Stimulated activated CD4-positive, alpha-beta T cell treated with anti-CD3 and anti-CD28 coated beads, Interleukin-4, amount 100 ng/mL, for 48 hours (primary cell): ENCODE measurements at regions not wholly inside any gene's neighbourhood (a gene's known extent, or its start where the extent isn't known, plus 50 kb on each side); places are given as distances from the start of the nearest gene placed in this dataset.
A peak's percentile ranks its signal among the peaks of the same experiment; 100 is the strongest.
"Not testable (repeated sequence)": the region's sequence is repeated elsewhere in the genome, so short reads cannot be mapped to it uniquely, and the experiment has no call there.

Experiments used
- DNase-seq, 2 donors: peaks; one replicate each; pipeline ENCODE4 v3.0.0-alpha.2; 2020; ENCODE audit warnings: low read depth in 2 of 2

GRCh38 chr6:141394125-141394536 lies 738.6 kb upstream of the GJE1 start:
- no peak for DNase-seq

- no peak for DNase-seq
These were observed 739.2 kb upstream of the GJE1 start for GRCh38 chr6:141393405-141394124.

GRCh38 chr6:141391135-141391534 lies 741.6 kb upstream of the GJE1 start:
- not testable (repeated sequence) for DNase-seq

GRCh38 chr6:141388666-141389065 lies 744.1 kb upstream of the GJE1 start:
- DNase-seq, result no peak

GRCh38 chr6:141370438-141370837 lies 762.3 kb upstream of the GJE1 start:
- no peak for DNase-seq

GRCh38 chr6:141366796-141367195 lies 765.9 kb upstream of the GJE1 start:
- DNase-seq, result not testable (repeated sequence)

- no peak for DNase-seq
These were observed 768.0 kb upstream of the GJE1 start for GRCh38 chr6:141364694-141365093.

- no peak for DNase-seq
These were observed 768.5 kb upstream of the GJE1 start for GRCh38 chr6:141364232-141364631.

- no peak for DNase-seq
These were observed 771.2 kb upstream of the GJE1 start for GRCh38 chr6:141361559-141361958.

- DNase-seq, result no peak
These were observed 772.8 kb upstream of the GJE1 start for GRCh38 chr6:141359953-141360352.

- no peak for DNase-seq
These were observed 778.4 kb upstream of the GJE1 start for GRCh38 chr6:141354191-141354955.

GRCh38 chr6:141351721-141352120 lies 781.0 kb upstream of the GJE1 start:
- no peak for DNase-seq

- DNase-seq, result no peak
These were observed 783.0 kb upstream of the GJE1 start for GRCh38 chr6:141349710-141350109.

- DNase-seq, result no peak
These were observed 784.7 kb upstream of the GJE1 start for GRCh38 chr6:141347906-141348492.

- DNase-seq, result no peak
These were observed 785.6 kb upstream of the GJE1 start for GRCh38 chr6:141347086-141347485.

GRCh38 chr6:141346535-141346934 lies 786.2 kb upstream of the GJE1 start:
- DNase-seq, result no peak

- DNase-seq, result no peak
These were observed 795.5 kb upstream of the GJE1 start for GRCh38 chr6:141337191-141337590.

- no peak for DNase-seq
These were observed 797.0 kb upstream of the GJE1 start for GRCh38 chr6:141335477-141336273.

GRCh38 chr6:141326925-141327324 lies 805.8 kb upstream of the GJE1 start:
- DNase-seq, result no peak

GRCh38 chr6:141326426-141326825 lies 806.3 kb upstream of the GJE1 start:
- peak; percentile 2 to 35 for DNase-seq

- DNase-seq, result no peak
These were observed 811.0 kb upstream of the GJE1 start for GRCh38 chr6:141321493-141322347.
